HUES64 (cell line): ENCODE measurements at regions not wholly inside any gene's neighbourhood (a gene's known extent, or its start where the extent isn't known, plus 50 kb on each side); places are given as distances from the start of the nearest gene placed in this dataset.

Source experiments
- H3K27ac ChIP-seq: 2 replicates; pipeline ENCODE4 v1.7.0; 2013; ENCODE audit warnings: low read depth, low read length, inconsistent platforms
- H3K27me3 ChIP-seq: 2 replicates; pipeline ENCODE4 v1.6.1; 2013; ENCODE audit warnings: mild to moderate bottlenecking, low read length; ENCODE audit not compliant: insufficient read depth
- H3K36me3 ChIP-seq: 2 replicates; pipeline ENCODE4 v1.6.1; 2013; ENCODE audit warnings: mild to moderate bottlenecking, low read length; ENCODE audit not compliant: insufficient read depth
- H3K4me1 ChIP-seq: 2 replicates; pipeline ENCODE4 v1.6.1; 2013; ENCODE audit warnings: mild to moderate bottlenecking, low read length, moderate library complexity; ENCODE audit not compliant: insufficient read depth
- H3K4me3 ChIP-seq: 2 replicates; pipeline ENCODE4 v1.5.1; 2013; ENCODE audit warnings: mild to moderate bottlenecking, low read length, moderate library complexity
- H3K9ac ChIP-seq: 2 replicates; pipeline ENCODE4 v1.6.1; 2013; ENCODE audit warnings: mild to moderate bottlenecking, low read depth, low read length
- H3K9me3 ChIP-seq: 2 replicates; pipeline ENCODE4 v1.6.1; 2013; ENCODE audit warnings: low read depth, low read length; ENCODE audit not compliant: insufficient read depth
- WGBS: fragments of 150-250, 120-280 bp; methylation state at CpG from one replicate; pipeline ENCODE4 v1.1.7; 2013; ENCODE audit warnings: missing lambda C conversion rate; 5-methylcytosine and 5-hydroxymethylcytosine counted together

DNA sequence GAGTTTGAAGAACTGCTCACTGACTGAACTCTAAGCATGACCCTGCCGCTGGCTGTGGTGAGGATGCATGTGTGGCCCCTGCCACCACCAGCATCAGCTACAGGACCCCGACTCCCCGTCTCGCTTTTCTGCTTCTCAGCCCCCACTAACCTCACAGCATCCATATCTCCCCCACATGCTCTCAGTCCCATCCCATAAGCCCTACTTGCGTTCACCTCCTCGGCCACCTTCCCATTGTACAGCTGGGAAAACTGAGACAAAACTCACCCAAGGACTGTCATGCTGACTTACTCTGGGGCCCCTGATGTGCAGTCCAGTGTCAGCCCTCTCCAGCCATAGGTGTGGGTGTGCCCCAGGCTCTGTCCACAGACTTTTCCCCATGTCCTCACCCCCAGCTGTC, 104.2 kb upstream of the SH3BP4 start:
- no peaks in the 10 kb centered on the region for H3K9me3 ChIP-seq
- no peaks in the 10 kb centered on the region for H3K27me3 ChIP-seq
- no peaks in the 10 kb centered on the region for H3K36me3 ChIP-seq
- H3K9ac ChIP-seq = no peak overlapping the region
- H3K4me3 ChIP-seq = no peak overlapping the region
- H3K27ac ChIP-seq = no peak overlapping the region
- H3K4me1 ChIP-seq = peaks cover 12% of the 10 kb centered on the region
- 98% methylated on average over 6 of the region's 6 CpGs for WGBS

DNA sequence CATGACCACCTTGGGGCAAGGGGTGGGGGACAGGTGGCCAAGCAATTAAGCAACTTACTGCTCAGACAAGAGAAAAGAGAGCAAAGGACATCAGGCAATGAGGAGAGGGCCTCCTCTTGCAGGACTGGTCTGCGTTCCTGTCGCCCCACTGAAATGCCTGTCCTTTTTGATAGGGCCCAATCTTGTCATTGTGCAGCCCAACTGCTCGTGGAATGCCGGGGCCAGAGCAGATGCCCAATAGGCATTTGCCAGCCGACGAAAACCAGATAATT, 104.5 kb upstream of the SH3BP4 start:
- Histone ChIP-seq H3K4me3 (no peak overlapping the region), H3K27ac (no peak overlapping the region), H3K9ac (no peak overlapping the region), H3K4me1 (peaks cover 12% of the 10 kb centered on the region), H3K9me3 (no peaks in the 10 kb centered on the region), H3K27me3 (no peaks in the 10 kb centered on the region), H3K36me3 (no peaks in the 10 kb centered on the region)
- WGBS = 95% methylated on average over 6 of the region's 6 CpGs

DNA sequence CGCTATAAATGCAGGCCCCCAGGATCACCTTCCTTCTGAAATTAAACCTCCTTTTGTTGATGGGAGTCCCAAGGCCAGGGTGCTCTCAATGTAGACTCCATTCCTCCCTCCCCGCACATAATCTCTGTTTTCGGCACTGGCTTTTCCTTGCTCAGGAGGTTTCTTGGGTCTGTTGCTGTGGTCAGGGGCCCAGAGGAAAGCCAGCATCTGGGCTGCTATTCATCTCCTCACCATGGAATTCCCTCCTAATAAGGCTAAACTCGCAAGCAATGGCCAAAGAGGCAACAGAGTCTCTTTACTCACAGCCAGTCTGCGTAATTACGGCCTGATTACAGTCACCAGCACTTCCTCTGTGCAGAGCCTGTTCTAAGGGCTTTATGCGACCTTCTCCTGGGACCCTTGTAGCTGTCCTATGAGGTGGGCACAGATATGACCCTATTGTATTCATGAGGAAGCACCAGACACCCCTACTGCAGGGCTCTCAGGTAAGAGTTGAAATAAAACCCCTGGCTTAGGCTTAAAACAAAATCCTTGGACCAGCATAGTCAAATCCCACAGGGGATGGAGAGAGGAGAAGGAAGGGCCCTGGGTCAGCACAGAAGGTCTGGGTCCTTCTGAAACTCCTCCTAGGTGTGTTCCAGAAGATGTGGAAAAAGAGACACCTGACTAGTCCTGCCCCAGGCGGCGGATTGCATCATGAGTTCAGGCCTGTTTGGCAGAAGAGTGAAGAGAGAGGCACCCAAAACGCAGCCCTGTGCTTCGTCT, 105.0 kb upstream of the SH3BP4 start:
- Histone ChIP-seq H3K36me3 (no peaks in the 10 kb centered on the region), H3K4me1 (peaks cover 13% of the 10 kb centered on the region), H3K9ac (no peak overlapping the region), H3K27ac (no peak overlapping the region), H3K27me3 (no peaks in the 10 kb centered on the region), H3K9me3 (no peaks in the 10 kb centered on the region), H3K4me3 (no peak overlapping the region)
- 89% methylated on average over 11 of the region's 11 CpGs for WGBS

DNA sequence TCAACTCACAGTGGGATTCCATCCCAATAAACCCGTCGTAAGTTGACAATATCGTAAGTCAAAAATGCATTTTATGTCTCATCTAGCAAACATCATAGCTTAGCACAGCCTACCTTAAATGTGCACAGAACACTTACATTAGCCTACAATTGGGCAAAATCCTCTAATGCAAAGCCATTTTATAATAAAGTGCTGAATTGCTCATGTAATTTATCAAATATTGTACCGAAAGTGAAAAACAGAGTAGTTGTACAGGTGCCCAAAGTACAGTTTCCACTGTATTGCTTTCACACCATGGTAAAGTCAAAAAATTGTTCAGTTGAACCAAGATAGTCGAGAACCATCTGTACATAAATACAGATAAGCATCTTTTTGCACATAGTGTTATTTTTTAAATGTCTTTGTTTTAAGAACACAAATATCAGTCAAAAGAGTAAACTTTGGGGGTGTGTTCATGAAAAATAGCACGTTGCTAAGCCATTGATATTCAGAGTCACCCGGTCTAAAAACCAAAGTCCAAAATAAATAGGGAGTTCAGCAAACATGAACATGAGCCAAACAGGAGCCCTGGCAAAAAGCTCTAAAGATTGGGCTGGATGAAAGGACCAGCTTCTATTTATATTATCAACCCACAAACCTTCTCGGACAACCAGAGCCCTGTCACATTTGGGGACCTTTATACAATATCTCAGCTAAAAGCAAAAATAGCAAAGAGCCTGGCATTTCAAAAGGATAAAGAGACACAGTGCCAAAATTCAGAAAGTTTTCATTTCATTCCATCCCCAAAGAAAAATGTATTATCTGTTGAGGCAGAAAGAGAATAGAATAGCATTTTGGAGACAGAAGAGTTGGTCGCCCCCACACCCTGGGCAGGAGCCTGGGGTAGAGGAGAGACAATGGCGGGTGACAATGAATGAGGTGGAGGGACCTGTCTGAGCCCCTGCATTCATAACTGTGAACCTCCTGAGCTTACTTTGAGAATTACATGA, 105.9 kb upstream of the SH3BP4 start:
- Histone ChIP-seq H3K9me3 (no peaks in the 10 kb centered on the region), H3K36me3 (no peaks in the 10 kb centered on the region), H3K4me1 (peaks cover 22% of the 10 kb centered on the region), H3K9ac (no peak overlapping the region), H3K27me3 (no peaks in the 10 kb centered on the region), H3K4me3 (no peak overlapping the region), H3K27ac (no peak overlapping the region)
- WGBS = 92% methylated on average over 10 of the region's 10 CpGs

DNA sequence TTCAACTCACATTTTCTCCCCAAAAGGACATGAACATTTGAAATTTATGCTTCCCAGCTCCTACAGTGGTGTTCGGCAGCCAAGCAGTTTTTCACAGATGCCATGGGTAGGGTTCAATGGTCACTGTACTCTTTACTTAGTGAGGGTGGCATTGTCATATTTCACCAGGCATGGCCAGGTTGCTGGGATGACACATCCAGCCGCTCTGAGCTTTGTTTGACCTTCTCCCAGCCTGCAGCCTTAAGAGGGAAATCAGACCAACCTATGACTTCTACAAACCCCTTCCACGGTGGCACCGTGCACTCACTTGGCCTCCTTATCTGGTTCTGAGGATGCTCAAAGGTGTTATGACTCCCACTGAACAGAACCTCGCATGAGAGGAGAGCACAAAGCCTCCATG, 108.4 kb upstream of the SH3BP4 start:
- Histone ChIP-seq H3K27ac (no peak overlapping the region), H3K4me1 (peaks cover 31% of the 10 kb centered on the region), H3K9ac (no peak overlapping the region), H3K9me3 (no peaks in the 10 kb centered on the region), H3K36me3 (no peaks in the 10 kb centered on the region), H3K4me3 (no peak overlapping the region), H3K27me3 (no peaks in the 10 kb centered on the region)
- WGBS = 88% methylated on average over 5 of the region's 5 CpGs

DNA sequence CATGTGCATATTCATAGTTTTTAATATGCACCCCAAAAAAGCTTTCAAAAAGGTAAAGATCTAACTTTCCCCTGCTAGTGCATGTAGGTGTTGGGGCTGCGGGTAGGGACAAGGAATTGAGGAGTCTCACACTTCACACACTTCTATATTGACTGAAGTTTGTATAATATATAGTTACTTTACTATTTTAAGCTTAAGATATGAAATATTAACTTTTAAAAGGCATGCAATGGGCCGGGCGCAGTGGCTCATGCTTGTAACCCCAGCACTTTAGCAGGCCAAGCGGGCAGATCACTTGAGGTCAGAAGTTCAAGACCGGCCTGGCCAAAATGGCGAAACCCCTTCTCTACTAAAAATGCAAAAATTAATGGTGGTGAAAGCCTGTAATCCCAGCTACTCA, 109.1 kb upstream of the SH3BP4 start:
- H3K4me3 ChIP-seq = no peak overlapping the region
- H3K4me1 ChIP-seq = peaks cover 26% of the 10 kb centered on the region
- no peaks in the 10 kb centered on the region for H3K36me3 ChIP-seq
- H3K9me3 ChIP-seq = no peaks in the 10 kb centered on the region
- no peak overlapping the region for H3K9ac ChIP-seq
- H3K27ac ChIP-seq = no peak overlapping the region
- 100% methylated on average over 5 of the region's 6 CpGs for WGBS
- H3K27me3 ChIP-seq = no peaks in the 10 kb centered on the region

DNA sequence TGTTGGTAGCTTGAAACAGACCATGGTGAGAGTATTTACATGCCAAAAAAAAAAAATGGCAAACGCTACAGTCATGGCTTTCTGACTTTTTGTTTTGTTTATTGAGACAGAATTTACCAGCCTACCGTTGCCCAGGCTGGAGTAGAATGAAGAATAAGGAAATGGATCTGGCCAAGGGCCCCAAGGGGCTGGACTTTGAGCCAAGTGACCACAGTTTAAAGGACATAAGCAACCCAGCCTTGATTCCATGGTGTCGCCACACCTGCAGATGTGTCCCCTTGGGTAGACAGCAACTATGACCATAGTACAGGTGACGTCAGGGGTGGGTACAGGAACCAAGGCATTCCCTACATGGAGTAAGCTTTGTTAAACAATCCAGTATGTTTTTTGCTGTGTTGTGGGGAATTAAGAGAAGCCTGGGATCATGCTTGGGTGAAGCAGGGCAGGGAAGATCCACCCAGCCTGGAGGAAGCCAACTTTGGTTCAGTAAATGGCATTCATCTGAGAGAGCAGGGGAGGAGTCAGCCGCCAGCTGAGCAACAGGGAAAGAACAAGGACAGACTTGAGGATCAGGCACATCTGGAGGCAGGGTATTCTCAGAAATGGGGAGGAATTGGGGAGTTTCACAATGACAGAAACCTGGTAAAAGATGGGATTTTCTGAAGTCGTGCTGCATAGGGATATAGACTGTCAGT, 110.3 kb upstream of the SH3BP4 start:
- Histone ChIP-seq H3K27me3 (no peaks in the 10 kb centered on the region), H3K9me3 (no peaks in the 10 kb centered on the region), H3K4me1 (peaks cover 26% of the 10 kb centered on the region), H3K4me3 (no peak overlapping the region), H3K9ac (no peak overlapping the region), H3K36me3 (no peaks in the 10 kb centered on the region), H3K27ac (no peak overlapping the region)
- WGBS = 77% methylated on average over 6 of the region's 6 CpGs

DNA sequence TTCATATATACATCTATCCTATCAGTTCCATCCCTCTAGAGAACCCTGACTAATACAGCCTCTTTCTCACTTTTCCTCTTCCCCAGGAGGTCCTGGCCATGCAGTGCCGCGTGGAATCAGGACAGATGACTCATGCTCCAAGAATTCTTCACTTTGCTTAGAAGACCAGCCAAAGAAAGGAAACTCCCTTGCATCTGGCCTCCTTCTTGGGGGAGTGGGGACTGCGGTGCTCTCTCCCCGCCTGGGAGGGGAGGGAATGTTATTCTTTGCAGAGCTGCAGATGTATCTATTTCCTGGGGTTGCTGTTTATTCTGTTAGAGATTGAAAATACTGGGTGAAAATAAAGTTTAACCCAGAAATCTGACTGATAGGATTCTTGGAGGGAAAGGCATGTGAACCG, 111.5 kb upstream of the SH3BP4 start:
- Histone ChIP-seq H3K9me3 (no peaks in the 10 kb centered on the region), H3K27me3 (no peaks in the 10 kb centered on the region), H3K27ac (peak overlapping the region; percentile 36; the same call in 1 of the 2 replicates), H3K36me3 (no peaks in the 10 kb centered on the region), H3K4me1 (peaks cover 26% of the 10 kb centered on the region), H3K9ac (no peak overlapping the region), H3K4me3 (no peak overlapping the region)
- 18% methylated on average over 4 of the region's 5 CpGs for WGBS

DNA sequence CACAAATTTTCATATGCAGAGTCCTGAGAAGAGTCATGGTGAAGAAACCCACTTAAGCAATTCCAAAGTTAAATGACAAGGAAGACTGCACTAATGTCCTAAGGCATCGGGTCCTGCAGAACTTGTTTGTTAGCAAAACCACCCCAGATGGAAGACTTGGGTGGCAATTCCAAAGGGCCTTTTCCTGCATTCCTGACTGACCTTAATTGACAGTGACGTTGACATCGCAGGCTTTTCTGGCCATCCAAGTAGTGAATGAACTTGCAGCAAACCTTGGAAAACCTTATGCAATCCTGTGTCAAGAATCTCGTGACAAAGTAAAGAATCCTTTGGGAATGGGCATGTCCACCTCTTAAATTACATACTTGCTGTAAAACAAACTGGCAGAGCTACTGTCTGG, 112.5 kb upstream of the SH3BP4 start:
- no peaks in the 10 kb centered on the region for H3K9me3 ChIP-seq
- no peak overlapping the region for H3K27ac ChIP-seq
- H3K36me3 ChIP-seq = no peaks in the 10 kb centered on the region
- no peaks in the 10 kb centered on the region for H3K27me3 ChIP-seq
- H3K4me1 ChIP-seq = peaks cover 26% of the 10 kb centered on the region
- no peak overlapping the region for H3K4me3 ChIP-seq
- 91% methylated on average over 4 of the region's 4 CpGs for WGBS
- H3K9ac ChIP-seq = no peak overlapping the region

DNA sequence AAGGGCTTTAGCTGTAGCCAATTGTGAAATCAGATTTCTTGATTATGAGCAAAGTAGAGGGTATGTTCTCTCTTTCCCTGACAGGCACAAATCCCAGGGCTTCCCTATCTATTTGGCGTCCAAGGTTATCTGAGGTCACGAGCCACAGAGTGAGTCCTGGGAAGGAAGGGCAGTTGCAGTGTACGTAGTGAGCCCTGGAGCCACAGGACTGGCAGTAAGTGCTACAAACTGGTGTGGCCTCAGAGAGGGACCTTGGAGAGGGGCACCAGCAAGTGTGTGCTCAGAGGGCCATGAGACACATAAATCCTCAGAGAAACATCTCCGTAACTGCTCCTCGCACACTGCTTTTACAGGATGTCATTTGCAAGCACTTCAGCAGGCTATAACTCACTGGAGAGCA, 115.5 kb upstream of the SH3BP4 start:
- Histone ChIP-seq H3K4me1 (peaks cover 20% of the 10 kb centered on the region), H3K9me3 (no peaks in the 10 kb centered on the region), H3K27ac (no peak overlapping the region), H3K9ac (no peak overlapping the region), H3K36me3 (no peaks in the 10 kb centered on the region), H3K27me3 (no peaks in the 10 kb centered on the region), H3K4me3 (no peak overlapping the region)
- WGBS = 81% methylated on average over 5 of the region's 5 CpGs

DNA sequence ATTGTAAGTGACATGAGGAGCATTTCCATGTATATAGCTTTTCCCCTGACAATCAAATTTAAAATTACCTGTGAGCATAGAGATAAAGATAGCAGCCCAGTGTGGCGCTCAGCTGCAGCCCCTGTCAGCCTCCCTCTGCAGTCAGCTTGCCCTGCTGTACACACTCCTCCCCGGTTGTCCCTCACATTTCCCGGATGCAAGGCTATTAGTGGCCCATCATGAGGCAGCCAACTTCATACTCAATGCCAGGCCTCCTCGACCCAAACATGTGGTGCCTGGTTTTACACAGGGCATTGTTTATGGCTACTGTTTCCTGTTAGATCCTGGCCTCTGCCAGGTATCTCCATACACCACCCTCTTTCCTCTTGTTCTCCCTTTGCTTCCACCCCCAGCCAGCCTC, 116.1 kb upstream of the SH3BP4 start:
- Histone ChIP-seq H3K9ac (no peak overlapping the region), H3K36me3 (no peaks in the 10 kb centered on the region), H3K4me1 (peaks cover 15% of the 10 kb centered on the region; the same call in 1 of the 2 replicates), H3K27ac (no peak overlapping the region), H3K9me3 (no peaks in the 10 kb centered on the region), H3K4me3 (no peak overlapping the region), H3K27me3 (no peaks in the 10 kb centered on the region)
- 92% methylated on average over 4 of the region's 4 CpGs for WGBS
